ENCODE measurements at regions not wholly inside any gene's neighbourhood (a gene's known extent, or its start where the extent isn't known, plus 50 kb on each side); places are given as distances from the start of the nearest gene placed in this dataset.

DNA sequence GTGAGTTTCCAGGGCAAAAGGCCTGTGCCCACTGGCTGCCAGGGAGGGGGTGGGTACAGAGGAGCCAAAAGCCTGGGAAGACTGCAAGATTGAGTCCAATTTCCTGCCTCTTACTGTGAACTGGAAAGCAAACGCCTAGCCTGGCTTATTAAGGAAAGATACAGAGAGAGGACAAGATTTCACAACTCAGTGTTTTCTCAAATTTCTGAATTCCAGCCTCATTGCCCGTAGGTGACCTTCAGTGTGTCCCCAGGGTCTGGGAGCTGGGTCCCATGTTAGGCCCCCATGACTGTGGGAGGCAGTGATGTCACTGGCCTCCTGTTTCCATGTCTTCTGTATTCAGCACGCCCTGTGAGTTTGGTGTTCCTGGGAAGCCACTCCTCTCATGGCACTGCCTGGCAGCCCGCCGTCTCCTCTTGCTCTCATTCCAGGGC, 60.6 kb upstream of the PTPN3 start:
- DNase-seq: peak in 1 of 2 experiments; percentile 41
- Histone ChIP-seq H3K4me2 (no peak overlapping the region), H4K20me1 (ENCODE audit: insufficient read depth) (no peaks in the 10 kb centered on the region), H3K9me3 (ENCODE audit: insufficient read depth, low read depth) (no peaks in the 10 kb centered on the region), H3K79me2 (ENCODE audit: low read depth) (no peaks in the 10 kb centered on the region), H3K27ac (peak overlapping the region; percentile 5; the same call in 1 of the 2 replicates), H3K36me3 (ENCODE audit: low read depth) (no peaks in the 10 kb centered on the region), H3K4me1 (replicated peaks; ENCODE audit: insufficient read depth) (peaks cover 48% of the 10 kb centered on the region), H3K4me3 (no peak overlapping the region), H3K9me2 (ENCODE audit: insufficient read depth) (no peaks in the 10 kb centered on the region), H3F3A (ENCODE audit: insufficient read depth, low read depth) (peaks cover 33% of the 10 kb centered on the region), H3K27me3 (ENCODE audit: insufficient read depth, low read depth) (no peaks in the 10 kb centered on the region), H2AFZ (no peak overlapping the region)
- ChIA-PET CTCF (no interaction called here), POLR2A (ENCODE audit: unreplicated experiment) (no interaction called here)
- TF ChIP-seq, protein P1, sequence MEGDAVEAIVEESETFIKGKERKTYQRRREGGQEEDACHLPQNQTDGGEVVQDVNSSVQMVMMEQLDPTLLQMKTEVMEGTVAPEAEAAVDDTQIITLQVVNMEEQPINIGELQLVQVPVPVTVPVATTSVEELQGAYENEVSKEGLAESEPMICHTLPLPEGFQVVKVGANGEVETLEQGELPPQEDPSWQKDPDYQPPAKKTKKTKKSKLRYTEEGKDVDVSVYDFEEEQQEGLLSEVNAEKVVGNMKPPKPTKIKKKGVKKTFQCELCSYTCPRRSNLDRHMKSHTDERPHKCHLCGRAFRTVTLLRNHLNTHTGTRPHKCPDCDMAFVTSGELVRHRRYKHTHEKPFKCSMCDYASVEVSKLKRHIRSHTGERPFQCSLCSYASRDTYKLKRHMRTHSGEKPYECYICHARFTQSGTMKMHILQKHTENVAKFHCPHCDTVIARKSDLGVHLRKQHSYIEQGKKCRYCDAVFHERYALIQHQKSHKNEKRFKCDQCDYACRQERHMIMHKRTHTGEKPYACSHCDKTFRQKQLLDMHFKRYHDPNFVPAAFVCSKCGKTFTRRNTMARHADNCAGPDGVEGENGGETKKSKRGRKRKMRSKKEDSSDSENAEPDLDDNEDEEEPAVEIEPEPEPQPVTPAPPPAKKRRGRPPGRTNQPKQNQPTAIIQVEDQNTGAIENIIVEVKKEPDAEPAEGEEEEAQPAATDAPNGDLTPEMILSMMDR (conservative IDR thresholded peaks at IDR 0.05): no peak
- TF ChIP-seq EZH2 (IDR thresholded peaks at IDR 0.05; ENCODE audit: low read depth): no peak
- no TSS peak for BruUV-seq (replicated peaks)
- intact Hi-C loops (cut with micrococcal nuclease; ENCODE audit: unreplicated experiment): loop anchor here (10.0 kb wide), 1 partner anchor 1694 kb away; no protein-coding TSS in a partner anchor

DNA sequence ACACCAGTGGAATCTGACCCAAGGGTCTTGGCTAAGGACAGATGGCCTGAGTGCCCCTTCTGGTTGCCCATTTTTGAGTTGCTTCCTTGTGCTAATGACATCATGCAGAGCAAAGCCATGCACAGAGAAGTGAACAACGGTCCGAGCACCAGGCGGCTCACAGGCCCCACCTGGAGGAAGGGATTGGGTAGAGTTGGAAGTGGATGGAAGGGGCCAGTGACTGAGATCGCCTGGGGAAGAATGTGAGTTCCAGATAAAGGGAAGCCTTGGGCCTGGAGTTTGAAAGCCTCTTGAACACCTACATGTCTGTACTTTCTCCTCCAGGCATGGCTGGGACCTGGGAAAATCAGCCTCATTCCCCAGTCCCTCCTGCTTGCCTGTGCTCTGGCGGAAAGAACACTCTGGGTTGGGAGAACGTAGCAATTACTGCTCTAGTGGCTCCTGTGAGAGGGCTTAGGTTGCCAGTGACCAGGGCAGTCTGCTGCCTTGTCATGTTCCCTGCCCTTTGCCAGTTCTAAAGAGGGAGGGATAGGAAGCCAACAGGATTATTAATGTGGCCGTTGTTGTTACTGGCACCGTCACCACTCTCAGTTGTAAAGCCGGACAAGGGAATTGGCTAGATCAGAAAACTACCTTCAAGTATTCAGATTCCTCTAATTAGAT, 62.5 kb upstream of the PTPN3 start:
- intact Hi-C loops (cut with micrococcal nuclease; ENCODE audit: unreplicated experiment): no loop called here
- CTCF ChIA-PET: no interaction called here
- H3K79me2 ChIP-seq (ENCODE audit: low read depth): no peaks in the 10 kb centered on the region
- H3K4me3 ChIP-seq: no peak overlapping the region
- TF ChIP-seq, protein P1 (conservative IDR thresholded peaks at IDR 0.05): no peak
- TF ChIP-seq EZH2 (IDR thresholded peaks at IDR 0.05; ENCODE audit: low read depth): no peak
- peaks cover 29% of the 10 kb centered on the region for H3K4me1 ChIP-seq (replicated peaks; ENCODE audit: insufficient read depth)
- DNase-seq: no peak
- H3K9me2 ChIP-seq (ENCODE audit: insufficient read depth): no peaks in the 10 kb centered on the region
- H3K36me3 ChIP-seq (ENCODE audit: low read depth): no peaks in the 10 kb centered on the region
- no peak overlapping the region for H3K27ac ChIP-seq
- H2AFZ ChIP-seq: no peak overlapping the region
- no peaks in the 10 kb centered on the region for H3K27me3 ChIP-seq (ENCODE audit: insufficient read depth, low read depth)
- no peaks in the 10 kb centered on the region for H3K9me3 ChIP-seq (ENCODE audit: insufficient read depth, low read depth)
- no TSS peak for BruUV-seq (replicated peaks)
- H3K4me2 ChIP-seq: no peak overlapping the region
- POLR2A ChIA-PET (ENCODE audit: unreplicated experiment): no interaction called here
- no peaks in the 10 kb centered on the region for H4K20me1 ChIP-seq (ENCODE audit: insufficient read depth)
- H3F3A ChIP-seq (ENCODE audit: insufficient read depth, low read depth): peaks cover 18% of the 10 kb centered on the region

DNA sequence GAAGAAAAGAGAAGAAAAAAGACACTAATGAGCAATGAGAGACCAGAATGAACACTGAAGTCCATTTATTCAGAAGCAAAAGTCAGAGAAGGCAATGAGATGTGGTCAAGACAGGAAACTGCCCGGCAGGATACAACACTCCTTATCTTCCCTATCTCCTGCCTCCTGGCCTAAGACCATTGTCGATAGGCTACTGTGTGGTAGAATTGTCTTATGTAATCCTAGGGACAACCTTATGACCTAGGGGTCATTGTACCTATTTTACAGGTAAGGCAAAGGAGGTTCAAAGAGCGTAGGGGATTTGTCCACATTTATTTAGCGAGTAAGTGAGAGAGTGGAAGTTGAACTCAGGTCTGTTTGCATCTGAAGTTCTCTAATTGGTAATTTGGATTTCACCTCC, 63.0 kb upstream of the PTPN3 start:
- ChIA-PET CTCF (no interaction called here), POLR2A (ENCODE audit: unreplicated experiment) (no interaction called here)
- Histone ChIP-seq H3K36me3 (ENCODE audit: low read depth) (no peaks in the 10 kb centered on the region), H3K4me1 (replicated peaks; ENCODE audit: insufficient read depth) (peaks cover 25% of the 10 kb centered on the region), H3K9me3 (ENCODE audit: insufficient read depth, low read depth) (no peaks in the 10 kb centered on the region), H3K27ac (no peak overlapping the region), H3K27me3 (ENCODE audit: insufficient read depth, low read depth) (no peaks in the 10 kb centered on the region), H2AFZ (no peak overlapping the region), H3K9me2 (ENCODE audit: insufficient read depth) (no peaks in the 10 kb centered on the region), H3K79me2 (ENCODE audit: low read depth) (no peaks in the 10 kb centered on the region), H3F3A (ENCODE audit: insufficient read depth, low read depth) (peaks cover 14% of the 10 kb centered on the region), H4K20me1 (ENCODE audit: insufficient read depth) (no peaks in the 10 kb centered on the region), H3K4me3 (no peak overlapping the region), H3K4me2 (no peak overlapping the region)
- BruUV-seq (replicated peaks): no TSS peak
- TF ChIP-seq EZH2 (IDR thresholded peaks at IDR 0.05; ENCODE audit: low read depth): no peak
- TF ChIP-seq, protein P1 (conservative IDR thresholded peaks at IDR 0.05): no peak
- no peak for DNase-seq
- intact Hi-C loops (cut with micrococcal nuclease; ENCODE audit: unreplicated experiment): no loop called here
